K562 (cell line): ENCODE measurements at regions not wholly inside any gene's neighbourhood (a gene's known extent, or its start where the extent isn't known, plus 50 kb on each side); places are given as distances from the start of the nearest gene placed in this dataset.

Experiments used
- ATAC-seq: fragments of 200-7000 bp; cut with Tn5 transposase; 3 replicates; pipeline ENCODE4 v1.9.1; 2020; ENCODE audit warnings: moderate library complexity
- BruUV-seq: library from RNA; stranded (reverse); fragments of 400-500 nt; replicated peaks from 2 replicates; lab custom pipeline; 2021; lab: Mats Ljungman, UMichigan
- CTCF ChIA-PET: fragments of 300-600 bp; formaldehyde crosslinking; extraction: SDS; loops from one replicate; lab custom pipeline; 2021; ENCODE audit warnings: low intra/inter-chr PET ratio; lab: Yijun Ruan, JAX
- POLR2A ChIA-PET: fragments of 300-600, 350-650 bp; sonication (Branson Sonifier 250); formaldehyde crosslinking; extraction: SDS; loops from one replicate; lab custom pipeline; 2021; ENCODE audit warnings: antibody characterized with exemption, inconsistent platforms; lab: Yijun Ruan, JAX
- DNase-seq, 4 experiments: peaks; one replicate each; pipeline versions ENCODE4 v3.0.0 to v3.0.0-alpha.2; 2011 to 2018; ENCODE audit warnings: low spot score in 3 of 4, mixed read lengths in 3 of 4; ENCODE audit errors: extremely low read depth in 1 of 4
- FAIRE-seq: peaks from 2 replicates; lab custom pipeline; 2011; peaks lifted over from hg19 to GRCh38; lab: Jason Lieb, UNC
- H2AFZ ChIP-seq: 2 replicates; pipeline ENCODE4 v1.6.0; 2011; ENCODE audit warnings: low read depth, low read length, control low read depth, inconsistent platforms
- H3K27ac ChIP-seq: fragments of 200-600 bp; 3 replicates; pipeline ENCODE4 v1.8.0; 2011; ENCODE audit warnings: low read depth, mild to moderate bottlenecking, control low read depth, inconsistent platforms, low read length, moderate library complexity, mixed read lengths; ENCODE audit errors: extremely low read depth
- H3K27me3 ChIP-seq, 2 experiments: fragments of 300-600 bp in 1 of 2; 2 replicates in 1 of 2; 3 replicates in 1 of 2; pipeline versions ENCODE4 v1.6.0 to v1.8.0; 2011; ENCODE audit warnings: inconsistent platforms in 2 of 2, low read length in 2 of 2, mild to moderate bottlenecking in 1 of 2, mixed read lengths in 1 of 2, moderate library complexity in 1 of 2; ENCODE audit not compliant: control insufficient read depth in 2 of 2, insufficient read depth in 2 of 2
- H3K36me3 ChIP-seq: fragments of 300-600 bp; 3 replicates; pipeline ENCODE4 v1.8.0; 2011; ENCODE audit warnings: mild to moderate bottlenecking, low read length, inconsistent platforms; ENCODE audit not compliant: control insufficient read depth, insufficient read depth
- H3K4me1 ChIP-seq, 2 experiments: fragments of 200-600 bp in 1 of 2; replicated peaks in 1 of 2; 2 replicates in 1 of 2; 3 replicates in 1 of 2; pipeline versions ENCODE4 v1.5.1 to v1.8.0; 2011; ENCODE audit warnings: inconsistent platforms in 2 of 2, low read length in 2 of 2, mild to moderate bottlenecking in 1 of 2, mixed read lengths in 1 of 2, moderate library complexity in 1 of 2; ENCODE audit not compliant: control insufficient read depth in 2 of 2, insufficient read depth in 2 of 2
- H3K4me2 ChIP-seq: 2 replicates; pipeline ENCODE4 v1.6.1; 2011; ENCODE audit warnings: low read length, control low read depth, inconsistent platforms, mixed read lengths; ENCODE audit not compliant: insufficient read depth
- H3K4me3 ChIP-seq: fragments of 200-600 bp; sonication (generic), shearing (Covaris generic); 2 replicates; pipeline ENCODE4 v1.5.1; 2016; ENCODE audit warnings: control low read depth, inconsistent platforms
- H3K79me2 ChIP-seq: fragments of 200-600 bp; 3 replicates; pipeline ENCODE4 v1.8.0; 2011; ENCODE audit warnings: low read length, inconsistent platforms; ENCODE audit not compliant: control insufficient read depth, insufficient read depth
- H3K9ac ChIP-seq, 2 experiments: 2 replicates each; pipeline versions ENCODE4 v1.6.0 to v1.6.1; 2011; ENCODE audit warnings: low read depth in 2 of 2, low read length in 2 of 2, control low read depth in 1 of 2, inconsistent platforms in 1 of 2, mild to moderate bottlenecking in 1 of 2, mixed read lengths in 1 of 2; ENCODE audit not compliant: insufficient read depth in 1 of 2
- H3K9me1 ChIP-seq: one replicate; pipeline ENCODE4 v1.6.0; 2011; ENCODE audit warnings: inconsistent platforms, mild to moderate bottlenecking, low read length, moderate library complexity; ENCODE audit not compliant: control insufficient read depth, insufficient read depth
- H3K9me3 ChIP-seq: replicated peaks from 2 replicates; pipeline ENCODE4 v1.5.1; 2011; ENCODE audit warnings: low read depth, low read length, inconsistent platforms; ENCODE audit not compliant: control insufficient read depth, insufficient read depth
- H4K20me1 ChIP-seq: replicated peaks from 2 replicates; pipeline ENCODE4 v1.6.1; 2011; ENCODE audit warnings: low read length, inconsistent platforms, mixed read lengths; ENCODE audit not compliant: control insufficient read depth, insufficient read depth
- GATAD2A ChIP-seq: fragments of 450-650 bp; IDR thresholded peaks from 2 replicates; pipeline ENCODE4 v1.6.1; 2017
- HSF4 ChIP-seq: fragments of 250-450 bp; sonication (Bioruptor Pico); IDR thresholded peaks from 2 replicates; pipeline ENCODE4 v2.1.2; 2022; ENCODE audit warnings: mild to moderate bottlenecking, moderate library complexity, borderline replicate concordance
- LEF1 ChIP-seq: fragments of 450-650 bp; IDR thresholded peaks from 2 replicates; pipeline ENCODE4 v1.6.1; 2016; ENCODE audit warnings: mild to moderate bottlenecking
- RNF219 ChIP-seq: fragments of 250-450 bp; sonication (Bioruptor Pico); IDR thresholded peaks from 2 replicates; pipeline ENCODE4 v1.5.0; 2022; ENCODE audit warnings: mild to moderate bottlenecking
- TEAD2 ChIP-seq: fragments of 450-650 bp; IDR thresholded peaks from 2 replicates; pipeline ENCODE4 v1.6.1; 2016; ENCODE audit warnings: missing genetic modification characterization, control low read depth, missing compliant biosample characterization
- ZNF551 ChIP-seq: fragments of 250-450 bp; sonication (Bioruptor Pico); IDR thresholded peaks from 2 replicates; pipeline ENCODE4 v1.5.0; 2021; ENCODE audit warnings: mild to moderate bottlenecking, moderate library complexity
- ZNF707 ChIP-seq: fragments of 250-450 bp; sonication (Bioruptor Pico); conservative IDR thresholded peaks from 2 replicates; pipeline ENCODE4 v1.8.0; 2022; ENCODE audit warnings: inconsistent platforms, mild to moderate bottlenecking, moderate library complexity
- ZNF785 ChIP-seq: fragments of 250-450 bp; sonication (Bioruptor Pico); IDR thresholded peaks from 2 replicates; pipeline ENCODE4 v1.4.0; 2020; ENCODE audit warnings: mild to moderate bottlenecking
- WGBS: fragments of 100-300 bp; shearing (Covaris generic); methylation state at CpG from one replicate; pipeline ENCODE4 v1.1.6; 2016; ENCODE audit warnings: low coverage, mixed read lengths; ENCODE audit not compliant: insufficient coverage; ENCODE audit errors: missing lambda C conversion rate; 5-methylcytosine and 5-hydroxymethylcytosine counted together
- in situ Hi-C: fragments of 300-500 bp; cut with MboI; formaldehyde crosslinking; loops from 4 replicates; pipeline ENCODE4 v1.15.0; 2018; ENCODE audit warnings: inconsistent platforms, mixed read lengths
- intact Hi-C: fragments of 100-400 bp; cut with micrococcal nuclease; formaldehyde crosslinking; loops from 2 replicates; pipeline ENCODE4 v1.14.2; 2022
- TF ChIP-seq, protein P1 (sequence below): fragments of 450-650 bp; conservative IDR thresholded peaks from 2 replicates; pipeline ENCODE4 v1.6.1; 2016; ENCODE audit warnings: missing genetic modification characterization, low read depth, mild to moderate bottlenecking, missing compliant biosample characterization, moderate library complexity
- TF ChIP-seq, protein P2 (sequence below), 2 experiments: IDR thresholded peaks; 2 replicates each; pipeline ENCODE4 v1.6.1; 2011; ENCODE audit warnings: borderline replicate concordance in 1 of 2, control low read depth in 1 of 2, low read depth in 1 of 2, low read length in 1 of 2, mild to moderate bottlenecking in 1 of 2, mixed read lengths in 1 of 2, moderate library complexity in 1 of 2; ENCODE audit not compliant: insufficient read depth in 1 of 2, insufficient read length in 1 of 2, poor library complexity in 1 of 2, severe bottlenecking in 1 of 2; ENCODE audit errors: extremely low read depth in 1 of 2

GRCh38 chr4:53902786-53903185 lies 161.6 kb downstream of the CHIC2 start:
- H3K4me1 ChIP-seq, result no peaks in the 10 kb centered on the region
- WGBS, result 0% methylated on average over 2 of the region's 2 CpGs
- no TSS peak for BruUV-seq
- no peaks in the 10 kb centered on the region for H3K9me3 ChIP-seq
- H4K20me1 ChIP-seq, result no peaks in the 10 kb centered on the region; the same call in 1 of the 2 replicates
- in situ Hi-C loops, result no loop called here
- ATAC-seq (no peak), FAIRE-seq (no peak), DNase-seq (no peak)
- no peak overlapping the region for H3K9ac ChIP-seq
- POLR2A ChIA-PET, result interaction anchor here (0.5 kb wide), 1 partner anchor 33 kb away, joined by 3 read pairs; no protein-coding TSS in a partner anchor
- H3K36me3 ChIP-seq, result no peaks in the 10 kb centered on the region
- H3K9me1 ChIP-seq, result no peaks in the 10 kb centered on the region
- no peak overlapping the region for H2AFZ ChIP-seq
- no peak overlapping the region for H3K27ac ChIP-seq
- CTCF ChIA-PET, result no interaction called here
- H3K4me2 ChIP-seq, result no peak overlapping the region
- intact Hi-C loops, result loop anchor here (10.0 kb wide), 1 partner anchor 888 kb away; no protein-coding TSS in a partner anchor
- H3K79me2 ChIP-seq, result no peaks in the 10 kb centered on the region
- no peak overlapping the region for H3K4me3 ChIP-seq
- TF ChIP-seq ZNF785 (CRISPR knock-in tag), result no peak
- TF ChIP-seq, protein P1, sequence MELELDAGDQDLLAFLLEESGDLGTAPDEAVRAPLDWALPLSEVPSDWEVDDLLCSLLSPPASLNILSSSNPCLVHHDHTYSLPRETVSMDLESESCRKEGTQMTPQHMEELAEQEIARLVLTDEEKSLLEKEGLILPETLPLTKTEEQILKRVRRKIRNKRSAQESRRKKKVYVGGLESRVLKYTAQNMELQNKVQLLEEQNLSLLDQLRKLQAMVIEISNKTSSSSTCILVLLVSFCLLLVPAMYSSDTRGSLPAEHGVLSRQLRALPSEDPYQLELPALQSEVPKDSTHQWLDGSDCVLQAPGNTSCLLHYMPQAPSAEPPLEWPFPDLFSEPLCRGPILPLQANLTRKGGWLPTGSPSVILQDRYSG, result no peak
- TF ChIP-seq, protein P2, sequence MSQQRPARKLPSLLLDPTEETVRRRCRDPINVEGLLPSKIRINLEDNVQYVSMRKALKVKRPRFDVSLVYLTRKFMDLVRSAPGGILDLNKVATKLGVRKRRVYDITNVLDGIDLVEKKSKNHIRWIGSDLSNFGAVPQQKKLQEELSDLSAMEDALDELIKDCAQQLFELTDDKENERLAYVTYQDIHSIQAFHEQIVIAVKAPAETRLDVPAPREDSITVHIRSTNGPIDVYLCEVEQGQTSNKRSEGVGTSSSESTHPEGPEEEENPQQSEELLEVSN (IDR thresholded peaks at IDR 0.05; ENCODE audit: borderline replicate concordance in 1 of 2, extremely low read depth in 1 of 2, insufficient read depth in 1 of 2, insufficient read length in 1 of 2, low read depth in 1 of 2, low read length in 1 of 2, poor library complexity in 1 of 2, severe bottlenecking in 1 of 2), result no peak
- no peak for TF ChIP-seq LEF1
- no peak for TF ChIP-seq ZNF707
- no peak for TF ChIP-seq HSF4 (CRISPR knock-in tag)
- no peak for TF ChIP-seq TEAD2 (tag)
- no peak for TF ChIP-seq RNF219 (CRISPR knock-in tag)
- no peak for TF ChIP-seq GATAD2A
- TF ChIP-seq ZNF551 (CRISPR knock-in tag), result no peak
- H3K27me3 ChIP-seq, result peaks cover 2 to 6% of the 10 kb centered on the region in 2 experiments; a peak in 4 of 5 replicates
